ENCODE measurements at regions not wholly inside any gene's neighbourhood (a gene's known extent, or its start where the extent isn't known, plus 50 kb on each side); places are given as distances from the start of the nearest gene placed in this dataset.

DNA sequence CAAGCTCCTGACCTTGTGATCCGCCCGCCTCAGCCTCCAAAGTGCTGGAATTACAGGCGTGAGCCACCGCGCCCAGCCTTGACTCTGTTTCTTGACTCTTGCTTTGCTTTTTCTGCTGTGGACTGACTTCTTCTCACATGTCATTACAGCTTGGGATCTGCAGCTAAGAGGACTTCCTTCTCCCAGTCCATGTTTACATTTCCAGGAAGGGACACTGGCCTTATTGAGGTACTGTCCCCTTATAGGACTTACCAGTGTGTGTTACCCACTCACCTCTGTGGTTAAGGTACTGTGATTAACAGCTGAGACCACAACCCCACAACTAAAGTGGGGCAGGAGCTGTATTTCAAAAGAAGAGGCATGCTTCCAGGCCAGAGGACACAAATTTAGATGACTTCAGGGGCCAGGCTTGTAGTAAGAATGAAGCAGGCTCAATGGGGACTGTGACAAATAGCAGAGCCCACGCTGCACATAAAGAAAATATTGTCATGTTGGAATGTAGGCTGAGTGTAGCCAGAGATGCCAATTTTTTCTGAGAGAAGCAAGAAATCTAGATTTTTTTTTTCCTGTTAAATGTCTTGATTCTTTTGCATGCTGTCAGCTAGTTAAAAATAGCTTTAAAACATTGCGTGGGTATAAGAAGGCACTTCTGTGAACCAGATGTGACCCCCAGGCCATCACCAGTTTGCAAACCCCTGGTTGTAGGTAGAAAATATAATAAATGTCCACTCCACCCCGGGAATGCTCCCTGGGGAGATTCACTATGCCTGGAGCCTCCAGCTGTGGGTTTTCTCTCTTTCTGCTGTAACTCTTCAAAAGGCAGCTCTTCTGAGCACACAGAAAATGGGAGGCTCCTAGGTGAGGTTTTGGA is 75.0 kb downstream of the PTPDC1 start:
- no peak for DNase-seq

DNA sequence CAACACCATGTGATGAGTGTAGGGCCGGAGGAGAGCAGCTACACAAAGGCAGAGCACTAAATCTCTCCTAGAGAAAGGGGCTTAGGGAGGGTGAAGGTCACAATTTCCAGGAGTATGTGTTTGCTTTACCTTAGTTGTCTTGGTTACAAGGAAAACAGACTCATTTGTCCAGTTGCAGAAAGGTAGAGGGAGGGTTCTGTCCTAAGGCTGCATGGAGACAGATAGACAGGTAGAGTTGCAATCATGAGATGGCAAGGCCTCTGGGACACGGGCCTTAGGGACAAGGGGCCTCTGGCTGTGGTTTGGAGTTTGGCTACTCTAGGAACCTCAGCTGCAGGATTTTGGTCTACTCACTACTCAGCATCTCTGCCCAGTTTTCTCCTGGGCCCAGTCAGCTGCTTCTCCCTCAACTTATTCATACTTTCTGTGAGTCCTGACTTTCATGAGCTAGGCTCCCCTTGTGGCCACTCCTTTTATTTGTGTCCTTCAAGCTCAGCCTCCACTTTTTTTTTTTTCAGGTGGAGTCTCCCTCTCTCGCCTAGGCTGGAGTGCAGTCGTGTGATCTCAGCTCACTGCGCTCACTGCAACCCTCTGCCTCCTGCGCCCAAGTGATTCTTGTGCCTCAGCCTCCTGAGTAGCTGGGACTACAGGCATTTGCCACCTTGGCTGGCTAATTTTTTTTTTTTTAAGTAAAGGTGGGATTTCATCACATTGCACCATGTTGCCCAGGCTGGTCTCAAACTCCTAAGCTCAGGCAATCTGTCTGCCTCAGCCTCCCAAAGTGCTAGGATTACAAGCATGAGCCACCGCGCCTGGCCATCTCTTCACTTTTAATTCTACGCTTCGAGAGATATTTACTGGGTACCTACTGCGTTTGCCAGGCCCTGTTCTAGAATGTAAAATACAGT is 76.6 kb downstream of the PTPDC1 start:
- no peak for DNase-seq

DNA sequence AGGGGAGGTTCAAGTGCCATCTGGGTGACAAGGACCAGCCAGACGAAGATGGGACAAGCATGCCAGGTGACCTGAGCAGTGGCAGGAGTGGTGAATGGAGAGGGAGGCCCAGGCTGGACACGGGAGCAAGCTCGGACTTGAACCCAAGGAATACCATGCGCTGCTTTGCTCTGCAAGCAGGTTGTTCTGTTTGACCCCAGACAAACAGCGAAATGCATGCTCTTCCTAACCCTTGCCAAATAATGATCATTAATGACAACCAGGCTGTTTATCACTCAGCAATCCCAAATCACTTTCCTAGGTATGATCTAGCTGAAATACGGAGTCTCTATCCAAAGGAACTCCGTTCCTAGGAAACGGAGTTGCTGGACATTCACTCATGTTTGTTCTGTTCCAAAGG is 77.4 kb downstream of the PTPDC1 start:
- DNase-seq, result no peak

DNA sequence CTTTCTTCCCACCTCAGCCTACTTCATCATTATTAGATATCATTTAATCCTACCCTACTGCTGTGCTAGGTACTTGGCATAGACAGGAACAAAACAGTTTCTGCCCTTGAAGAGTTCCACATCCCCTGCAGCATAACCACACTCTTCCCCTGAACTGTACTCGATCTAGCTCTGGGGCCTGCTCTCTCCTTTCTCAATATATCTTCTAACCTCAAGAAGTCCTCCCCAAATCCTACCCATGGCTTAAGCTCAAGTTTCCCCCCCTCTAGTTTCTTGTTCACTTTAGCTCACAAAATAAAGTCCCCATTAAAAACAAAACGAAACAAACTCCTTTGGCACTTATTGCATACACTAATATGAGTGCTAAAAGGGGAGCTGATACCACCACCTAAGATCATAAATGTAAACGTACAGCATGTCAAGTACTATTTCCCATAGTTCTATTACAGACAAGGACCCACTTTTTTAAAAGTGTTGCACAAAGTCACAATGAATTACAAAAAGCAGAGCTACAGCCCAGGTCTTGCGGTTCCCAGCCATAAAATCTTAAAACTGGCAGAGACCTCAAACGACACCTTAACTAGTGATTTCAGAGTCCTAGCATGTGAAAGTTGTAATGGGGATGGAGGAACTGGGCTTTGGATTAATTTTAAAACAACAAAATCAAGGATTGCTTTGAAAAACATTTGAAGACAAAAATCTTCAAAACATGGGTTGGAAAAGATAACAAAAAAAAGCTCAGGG is 80.7 kb downstream of the PTPDC1 start:
- DNase-seq, result no peak

DNA sequence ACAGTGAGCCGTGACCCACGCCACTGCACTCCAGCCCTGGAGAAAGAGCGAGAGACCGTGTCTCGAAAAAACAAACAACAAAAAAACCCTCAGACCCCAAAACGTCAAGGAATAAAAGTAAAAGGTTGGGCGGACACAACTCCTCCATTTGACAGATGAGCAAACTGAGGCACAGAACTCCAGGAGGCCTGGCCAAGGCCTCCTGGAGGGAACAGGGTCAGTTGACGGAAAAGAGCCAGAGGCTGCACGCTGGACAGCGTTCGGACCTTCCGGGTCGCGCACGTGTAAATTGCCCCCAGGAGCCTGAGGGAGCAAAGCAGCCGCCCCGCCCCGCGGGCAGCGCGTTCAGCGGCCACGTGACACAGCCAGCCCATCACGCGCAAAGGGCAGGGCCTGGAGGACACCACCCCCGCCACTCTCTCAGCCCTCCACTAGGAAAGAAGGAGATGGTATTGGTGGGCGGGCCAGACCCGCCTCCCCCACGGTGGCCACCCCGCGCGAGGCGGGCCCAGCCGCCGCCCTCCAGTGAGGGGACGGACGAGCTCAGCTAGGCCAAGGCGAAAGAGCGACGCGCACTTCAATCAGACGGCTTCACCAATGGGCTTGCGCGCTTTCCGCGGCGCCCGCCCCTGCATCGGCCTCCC is 81.5 kb downstream of the PTPDC1 start:
- DNase-seq, result peak; percentile 86

DNA sequence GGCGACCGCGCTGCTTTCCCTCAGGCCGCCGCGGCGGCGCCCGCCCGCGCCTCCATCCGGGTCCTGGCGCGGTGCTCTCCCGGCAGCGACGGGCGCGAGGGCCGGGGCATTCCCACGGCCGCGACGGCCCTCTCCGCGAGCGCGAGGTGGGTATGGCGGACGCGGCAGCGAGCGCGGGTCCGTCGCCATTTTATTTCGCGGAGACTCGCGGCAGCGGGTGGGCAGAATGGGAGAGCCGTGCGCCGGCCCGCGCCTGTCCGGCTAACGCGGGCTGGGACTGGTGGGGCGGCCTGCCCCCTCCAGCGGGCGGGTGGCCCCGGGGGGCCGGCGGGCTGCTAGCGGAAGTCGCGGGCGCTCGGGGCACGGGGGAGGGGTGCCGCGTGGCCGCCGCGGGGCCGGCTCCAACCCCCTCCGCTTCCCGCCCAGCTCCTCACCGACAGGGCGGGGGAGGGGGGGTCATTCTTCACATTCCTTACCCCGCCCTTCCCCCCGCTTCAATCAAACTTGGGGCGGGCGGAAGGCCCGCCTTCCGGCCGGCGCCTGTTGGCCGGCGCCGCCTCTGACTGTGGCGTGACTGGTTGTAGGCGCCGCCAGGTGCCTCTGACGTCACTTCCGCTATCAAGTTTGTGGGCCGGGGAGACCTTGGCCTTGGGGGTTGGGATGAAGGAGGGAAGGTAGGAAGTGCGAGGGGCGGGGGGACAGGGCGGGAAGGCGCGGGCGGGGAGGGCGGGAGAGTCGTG is 82.1 kb downstream of the PTPDC1 start:
- DNase-seq, result peak; percentile 86

DNA sequence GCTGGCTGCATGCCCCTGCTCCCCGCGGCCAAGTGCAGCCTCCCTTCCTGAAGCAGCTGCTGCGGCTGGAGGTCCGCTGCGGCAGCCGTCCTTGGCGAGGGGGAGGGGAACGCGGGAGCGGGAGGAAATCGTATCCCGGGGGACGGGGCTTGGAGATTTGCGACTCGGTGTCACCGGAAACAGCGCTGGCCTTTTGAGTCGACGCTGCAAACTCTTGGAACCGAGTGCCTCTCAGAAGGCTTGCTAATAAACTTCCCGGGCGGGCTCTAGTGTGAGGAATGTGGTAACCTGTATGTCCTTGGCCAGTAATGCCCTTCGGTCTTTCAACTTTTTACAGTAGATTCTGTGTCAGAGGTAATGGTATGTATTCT is 82.7 kb downstream of the PTPDC1 start:
- no peak for DNase-seq

DNA sequence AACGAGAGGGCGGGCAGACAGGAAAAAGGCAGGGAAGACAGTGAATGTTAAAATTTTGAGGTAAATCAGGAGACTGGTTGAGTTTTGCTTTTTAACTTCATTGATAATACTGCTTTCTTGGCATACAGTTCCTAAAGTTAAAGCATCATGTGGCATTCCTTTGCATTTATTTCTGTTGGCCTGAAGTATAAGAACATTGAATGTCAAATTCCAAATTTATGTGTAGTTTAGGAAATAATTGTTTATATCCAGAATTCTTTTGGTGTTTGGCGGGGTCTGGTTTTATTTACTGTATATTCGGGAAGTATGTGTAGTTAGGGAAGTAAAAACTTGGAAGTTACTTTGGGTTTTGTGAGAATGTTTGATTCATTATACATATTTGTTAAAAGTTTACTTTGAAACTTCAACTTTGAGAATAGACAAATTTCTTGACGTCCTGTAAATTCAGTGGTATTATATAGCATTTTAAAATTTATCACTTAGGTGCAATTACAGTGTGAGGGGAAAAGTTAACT is 83.2 kb downstream of the PTPDC1 start:
- DNase-seq, result no peak

DNA sequence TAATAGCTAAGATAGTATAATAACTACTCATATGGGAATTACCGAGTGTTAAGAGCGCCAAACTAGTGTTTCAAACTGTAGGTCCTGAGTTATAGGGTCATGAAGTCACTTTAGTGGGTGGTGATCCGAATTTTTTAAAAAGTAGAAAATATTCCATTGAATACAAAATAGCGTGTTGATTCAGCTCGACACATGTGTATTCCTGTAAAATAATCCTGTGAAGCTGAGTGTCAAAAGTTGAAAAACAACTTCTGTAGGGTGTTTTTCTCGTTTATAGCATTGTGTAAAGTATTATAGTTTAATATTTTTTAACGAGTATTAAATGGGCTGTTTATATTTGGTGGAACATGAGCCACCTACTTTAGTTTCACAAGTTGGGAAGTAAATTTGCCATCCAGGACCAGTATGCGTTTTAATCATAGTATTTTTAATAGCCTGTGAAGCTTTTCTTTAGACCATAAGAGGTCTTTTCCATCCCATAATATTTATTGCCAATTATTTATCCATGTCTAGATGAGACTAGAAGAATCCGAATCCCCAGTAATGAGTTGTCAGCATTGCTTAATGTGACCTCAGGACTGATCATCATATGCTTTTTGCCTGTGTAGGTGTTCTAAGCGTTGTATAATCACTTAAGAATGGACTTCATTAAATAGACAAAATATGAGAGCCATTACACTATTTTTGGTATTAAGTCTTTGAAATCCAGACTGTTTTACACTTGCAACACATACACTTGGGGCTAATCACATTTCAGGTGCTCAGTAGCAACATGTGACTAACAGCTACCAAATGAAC is 84.1 kb downstream of the PTPDC1 start:
- DNase-seq, result no peak

DNA sequence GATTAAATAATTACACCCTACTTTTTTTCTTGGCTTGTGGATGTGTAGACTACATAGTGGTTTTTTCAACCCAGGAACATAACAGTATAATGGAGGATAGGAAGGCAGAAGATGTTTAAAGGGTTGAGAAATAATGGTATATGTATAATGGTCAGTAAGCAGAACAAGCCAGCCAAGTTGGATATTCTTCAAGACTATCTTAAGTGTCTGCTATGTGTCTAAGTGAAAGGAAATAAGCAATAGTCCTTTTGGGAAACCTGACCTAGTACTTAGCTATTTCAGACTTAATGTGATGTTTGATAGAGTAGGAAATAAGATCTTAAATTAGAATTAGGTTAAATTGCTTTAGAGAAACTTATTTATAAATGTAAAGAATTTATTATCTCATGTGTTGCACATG is 85.7 kb downstream of the PTPDC1 start:
- DNase-seq, result no peak

DNA sequence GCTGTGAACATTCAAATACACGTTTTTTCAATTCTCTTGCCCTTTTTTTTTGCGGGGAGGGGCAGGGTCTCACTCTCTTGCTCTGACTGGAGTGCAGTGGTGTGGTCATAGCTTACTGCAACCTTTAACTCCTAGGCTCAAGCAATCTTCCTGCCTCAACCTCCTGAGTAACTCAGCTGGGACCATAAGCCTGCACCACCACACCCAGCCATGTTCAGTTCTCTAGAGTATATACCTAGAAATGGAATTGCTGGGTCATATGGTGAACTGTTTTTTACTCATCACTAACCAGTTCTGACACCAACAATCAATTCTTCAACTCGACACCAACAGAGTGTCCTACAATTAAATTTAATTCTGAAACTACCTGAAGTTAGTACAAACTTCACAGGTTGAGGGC is 85.5 kb upstream of the ZNF169 start:
- DNase-seq, result no peak

DNA sequence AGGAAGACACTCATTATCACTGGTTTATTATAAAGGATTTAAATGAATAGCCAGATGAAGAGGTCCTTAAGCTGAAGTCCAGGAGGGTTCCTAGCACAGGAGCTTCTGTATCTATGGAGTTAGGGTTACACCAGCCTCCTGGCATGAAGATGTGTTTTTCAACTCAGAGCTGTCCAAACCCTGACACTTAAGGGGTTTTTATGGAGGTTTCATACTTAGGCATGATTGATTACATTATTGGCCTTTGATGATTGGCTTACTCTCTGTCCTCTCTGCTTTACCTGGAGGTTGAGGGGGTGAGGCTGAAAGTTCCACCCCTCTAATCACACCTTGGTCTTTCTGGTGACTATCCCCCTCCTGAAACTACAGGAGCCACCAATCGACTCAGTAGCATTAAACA is 84.9 kb upstream of the ZNF169 start:
- DNase-seq, result no peak

DNA sequence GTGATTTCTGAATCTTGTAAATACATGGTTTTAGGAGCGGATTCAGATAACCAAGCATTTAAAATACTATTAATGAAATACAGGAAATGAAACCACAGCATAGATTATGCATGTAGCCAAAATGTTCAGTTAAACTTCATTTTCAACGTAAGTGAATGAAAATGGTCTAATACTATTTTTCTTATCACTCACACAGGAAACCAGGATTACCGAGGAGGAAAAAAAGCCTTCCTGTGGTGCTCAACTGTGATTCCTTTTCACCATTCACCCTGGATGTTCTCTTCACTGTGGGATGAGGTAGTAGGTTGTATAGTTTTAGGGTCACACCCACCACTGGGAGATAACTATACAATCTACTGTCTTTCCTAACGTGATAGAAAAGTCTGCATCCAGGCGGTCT is 83.4 kb upstream of the ZNF169 start:
- DNase-seq, result no peak

DNA sequence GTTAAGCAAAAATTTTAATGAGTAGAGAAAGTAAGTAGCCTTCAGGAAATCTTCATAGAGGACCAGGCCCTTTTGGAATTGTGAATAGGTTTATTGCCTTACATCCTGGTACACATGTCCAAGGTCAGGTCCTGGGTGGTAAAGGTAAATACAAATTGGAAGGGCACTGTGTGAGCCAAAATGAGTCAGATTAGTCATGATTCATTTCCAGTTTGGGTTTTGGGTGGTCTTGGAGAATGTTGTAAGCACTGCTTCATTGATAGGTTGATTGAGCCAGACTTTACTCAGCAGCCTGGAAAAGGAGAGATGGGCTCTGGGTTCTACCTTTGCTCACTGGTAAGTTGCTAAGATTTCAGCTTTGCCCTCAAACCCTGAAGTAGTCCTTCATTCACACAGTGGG is 82.5 kb upstream of the ZNF169 start:
- DNase-seq, result no peak

DNA sequence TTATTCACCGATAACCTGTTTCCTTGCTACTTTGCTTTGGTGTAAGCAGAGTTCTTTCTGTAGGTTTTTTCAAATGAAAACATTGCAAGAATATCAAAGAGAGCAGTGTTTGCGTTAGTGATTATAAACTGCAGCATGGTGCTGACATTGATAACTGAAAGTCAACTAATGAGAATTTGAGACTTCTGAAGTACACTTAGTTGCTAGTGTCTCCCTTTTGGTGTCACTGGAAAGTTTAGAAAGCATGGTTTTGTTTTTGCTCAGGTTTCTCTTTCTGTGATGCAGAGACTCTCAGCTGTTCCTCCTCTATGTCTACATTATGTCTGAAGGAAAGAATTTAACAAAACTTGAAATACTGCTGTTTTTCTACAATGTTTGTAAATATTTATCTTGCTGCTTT is 80.2 kb upstream of the ZNF169 start:
- no peak for DNase-seq

DNA sequence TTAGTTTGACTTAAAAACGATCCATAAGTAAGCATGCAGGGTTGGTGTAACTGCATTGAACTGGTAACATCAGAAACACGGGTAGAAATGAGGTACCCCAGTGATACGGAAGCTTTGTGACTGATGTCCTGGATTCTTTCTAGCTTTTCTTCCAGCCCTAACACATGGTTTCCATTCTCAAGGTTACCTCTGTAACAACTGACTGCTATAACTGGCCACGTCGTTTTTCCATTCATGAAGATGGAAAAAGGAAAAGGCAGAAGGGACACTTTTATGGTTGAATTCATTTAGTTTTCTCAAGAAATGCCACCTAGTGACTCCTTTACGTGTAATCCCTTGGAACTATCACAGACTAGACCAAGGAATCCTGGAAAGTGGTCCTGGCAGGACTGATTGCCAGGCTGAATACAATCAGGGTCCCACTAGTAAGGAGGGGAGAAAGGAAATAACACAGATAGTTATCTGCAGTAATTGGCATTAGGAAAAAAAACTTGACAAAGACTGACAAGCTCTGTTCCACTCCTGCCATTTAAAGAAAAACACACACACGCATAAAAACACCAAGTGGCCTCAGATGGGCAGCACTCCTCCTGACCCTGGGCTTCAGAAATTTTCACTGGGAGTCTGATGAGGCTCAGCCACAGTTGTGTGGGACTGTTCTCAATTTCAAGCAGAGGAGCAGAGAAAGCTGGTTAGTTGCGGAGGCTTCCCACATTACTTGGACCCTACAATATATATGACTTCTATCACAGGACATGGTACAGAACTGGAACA is 77.5 kb upstream of the ZNF169 start:
- DNase-seq, result no peak

DNA sequence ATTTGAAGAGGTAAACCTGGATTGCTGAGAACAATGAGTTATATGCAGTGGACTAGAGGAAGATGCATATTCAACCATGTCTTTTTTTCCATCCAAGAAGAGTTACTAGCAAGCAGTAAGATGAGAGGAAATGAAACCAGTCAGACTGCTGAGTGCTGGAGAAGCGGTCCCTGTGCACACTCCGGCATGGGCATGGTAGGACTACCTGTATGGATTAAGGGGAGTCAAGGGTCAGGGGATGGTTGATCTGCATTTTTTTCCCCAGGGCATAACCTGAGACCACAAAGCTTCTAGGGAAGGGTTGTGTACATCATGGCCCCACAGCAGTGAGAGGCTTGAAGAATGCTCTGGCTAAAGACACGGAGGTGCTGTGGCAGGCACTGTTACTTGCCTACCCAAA is 76.6 kb upstream of the ZNF169 start:
- DNase-seq, result no peak

DNA sequence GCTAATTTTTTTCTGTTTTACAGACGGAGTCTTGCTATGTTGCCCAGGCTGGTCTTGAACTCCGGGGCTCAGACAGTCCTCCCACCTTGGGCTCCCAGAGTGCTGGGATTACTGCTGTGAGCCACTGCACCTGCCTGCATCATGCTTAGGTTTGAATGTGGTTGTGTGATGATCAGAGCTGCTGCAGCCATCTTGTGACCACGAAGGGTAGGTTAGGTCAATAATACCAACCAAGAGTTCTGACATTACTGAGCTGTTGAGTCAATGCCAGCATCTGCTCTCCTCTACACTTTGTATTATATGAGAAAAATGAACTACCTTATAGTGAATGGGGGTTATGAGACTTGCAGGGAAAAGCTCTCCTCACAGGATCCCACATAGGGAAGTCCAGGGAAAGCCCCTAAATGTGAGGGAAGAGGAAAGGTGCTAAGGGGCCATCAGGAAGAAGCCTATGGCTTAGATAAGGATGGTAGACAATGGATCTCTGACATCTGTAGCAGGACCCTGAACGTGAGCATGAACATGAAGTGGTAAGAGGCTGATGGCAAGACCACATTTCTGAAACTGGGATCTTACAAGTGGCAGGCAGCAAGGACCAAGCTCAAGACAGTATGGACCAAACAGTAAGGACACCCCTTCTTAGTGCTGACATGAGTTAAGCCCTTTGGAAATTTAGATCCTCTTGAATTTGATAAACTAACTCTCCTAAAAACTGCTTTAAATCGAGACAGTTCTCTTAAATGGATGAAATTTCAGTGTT is 75.7 kb upstream of the ZNF169 start:
- DNase-seq, result no peak

DNA sequence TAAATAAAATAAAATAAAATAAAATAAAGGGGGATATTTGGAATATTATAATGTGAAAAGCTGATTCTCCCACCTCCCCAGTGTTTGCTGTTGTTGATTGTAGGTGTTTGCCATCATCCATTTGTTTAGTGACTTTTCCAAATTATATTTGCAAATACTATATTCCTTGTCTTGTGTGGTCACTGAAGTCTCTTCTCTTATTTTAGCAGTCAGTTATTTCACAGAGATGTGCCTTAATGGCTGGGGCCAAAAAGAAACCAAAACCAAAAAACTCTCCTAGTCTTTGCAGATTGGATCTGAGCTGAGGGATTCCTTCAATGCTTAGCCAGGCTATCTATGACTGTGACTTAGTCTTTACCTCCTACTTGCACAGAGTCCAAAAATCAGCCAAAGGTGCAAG is 70.9 kb upstream of the ZNF169 start:
- no peak for DNase-seq

Data from NCI-H187 treated with DMSO at 0.1 percent for 48 hours (cell line).